ENCODE measurements at regions not wholly inside any gene's neighbourhood (a gene's known extent, or its start where the extent isn't known, plus 50 kb on each side); places are given as distances from the start of the nearest gene placed in this dataset.

DNA sequence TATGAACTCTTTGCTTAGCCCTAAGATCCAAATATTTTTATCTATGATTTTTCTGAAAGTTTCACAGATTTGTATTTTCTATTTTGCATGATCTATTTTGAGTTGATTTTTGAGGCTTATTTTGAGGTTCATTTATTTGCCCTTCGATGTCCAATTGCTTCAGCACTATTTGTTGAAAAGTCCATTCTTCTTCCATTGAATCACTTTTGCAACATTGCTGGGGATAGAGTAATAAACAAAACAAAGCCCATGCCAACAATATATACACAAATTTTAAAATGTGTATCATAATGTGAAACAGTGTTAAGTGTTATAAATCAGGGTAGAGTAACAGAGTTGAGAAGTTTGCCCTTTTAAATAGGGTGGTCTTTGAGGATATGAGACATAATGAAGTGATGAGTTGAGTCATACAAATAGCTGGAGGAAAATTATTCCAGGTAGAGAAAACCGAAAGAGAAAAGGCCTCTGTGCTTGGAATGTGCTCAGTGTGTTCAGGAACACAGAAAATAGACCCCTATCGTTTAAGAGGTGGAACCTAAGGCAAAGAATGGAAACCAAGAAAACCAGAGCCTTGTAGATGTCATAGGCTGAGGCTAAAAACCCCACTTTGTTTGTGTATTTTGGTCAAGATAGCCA, 172.7 kb upstream of the NR5A2 start:
- Histone ChIP-seq H3K4me2 (ENCODE audit: low read length) (no peak overlapping the region), H3K27ac (ENCODE audit: low read depth, low read length, poor library complexity, severe bottlenecking) (no peak overlapping the region), H3K36me3 (ENCODE audit: insufficient read depth, low read length) (no peaks in the 10 kb centered on the region)

DNA sequence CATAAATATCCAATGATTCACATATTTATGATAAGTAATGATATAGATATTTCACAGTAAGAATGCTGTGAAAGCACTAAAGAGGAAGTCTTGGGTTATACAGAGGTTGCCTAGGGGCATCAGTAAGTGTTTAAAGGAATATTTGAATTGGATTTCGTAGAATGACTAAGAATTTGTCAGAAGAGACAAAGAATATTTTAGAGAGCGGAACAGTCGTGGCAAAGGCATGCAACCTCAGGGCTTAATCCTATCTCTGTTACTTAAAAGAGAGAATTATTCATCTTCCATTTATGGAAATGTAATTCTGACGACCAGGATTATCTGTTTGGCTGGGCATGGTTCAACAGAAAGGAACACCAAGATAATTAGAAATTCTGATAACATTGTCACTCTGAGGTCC, 171.9 kb upstream of the NR5A2 start:
- H3K79me2 ChIP-seq (ENCODE audit: insufficient read depth, low read length), result no peaks in the 10 kb centered on the region
- no peak overlapping the region for H3K9ac ChIP-seq (ENCODE audit: low read length)
- H3K27ac ChIP-seq (ENCODE audit: low read depth, low read length, poor library complexity, severe bottlenecking), result no peak overlapping the region
- no peak overlapping the region for H2AFZ ChIP-seq (ENCODE audit: low read length)
- H3K9me3 ChIP-seq (ENCODE audit: low read length), result no peaks in the 10 kb centered on the region
- H3K4me2 ChIP-seq (ENCODE audit: low read length), result no peak overlapping the region
- H3K27me3 ChIP-seq (ENCODE audit: insufficient read depth, low read length), result no peaks in the 10 kb centered on the region
- no peaks in the 10 kb centered on the region for H3K9me2 ChIP-seq (ENCODE audit: low read depth, low read length)
- no peaks in the 10 kb centered on the region for H3K4me1 ChIP-seq (ENCODE audit: insufficient read depth, low read length, severe bottlenecking)
- no peaks in the 10 kb centered on the region for H4K20me1 ChIP-seq (ENCODE audit: insufficient read depth, low read length)
- no peaks in the 10 kb centered on the region for H3F3A ChIP-seq (ENCODE audit: insufficient read depth, low read length)
- no peaks in the 10 kb centered on the region for H3K36me3 ChIP-seq (ENCODE audit: insufficient read depth, low read length)
- no peak overlapping the region for H3K4me3 ChIP-seq (ENCODE audit: low read depth, low read length, poor library complexity, severe bottlenecking)
- TF ChIP-seq EZH2 (IDR thresholded peaks at IDR 0.05; ENCODE audit: borderline replicate concordance, low read length), result no peak
- TF ChIP-seq, protein P1, sequence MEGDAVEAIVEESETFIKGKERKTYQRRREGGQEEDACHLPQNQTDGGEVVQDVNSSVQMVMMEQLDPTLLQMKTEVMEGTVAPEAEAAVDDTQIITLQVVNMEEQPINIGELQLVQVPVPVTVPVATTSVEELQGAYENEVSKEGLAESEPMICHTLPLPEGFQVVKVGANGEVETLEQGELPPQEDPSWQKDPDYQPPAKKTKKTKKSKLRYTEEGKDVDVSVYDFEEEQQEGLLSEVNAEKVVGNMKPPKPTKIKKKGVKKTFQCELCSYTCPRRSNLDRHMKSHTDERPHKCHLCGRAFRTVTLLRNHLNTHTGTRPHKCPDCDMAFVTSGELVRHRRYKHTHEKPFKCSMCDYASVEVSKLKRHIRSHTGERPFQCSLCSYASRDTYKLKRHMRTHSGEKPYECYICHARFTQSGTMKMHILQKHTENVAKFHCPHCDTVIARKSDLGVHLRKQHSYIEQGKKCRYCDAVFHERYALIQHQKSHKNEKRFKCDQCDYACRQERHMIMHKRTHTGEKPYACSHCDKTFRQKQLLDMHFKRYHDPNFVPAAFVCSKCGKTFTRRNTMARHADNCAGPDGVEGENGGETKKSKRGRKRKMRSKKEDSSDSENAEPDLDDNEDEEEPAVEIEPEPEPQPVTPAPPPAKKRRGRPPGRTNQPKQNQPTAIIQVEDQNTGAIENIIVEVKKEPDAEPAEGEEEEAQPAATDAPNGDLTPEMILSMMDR (IDR thresholded peaks at IDR 0.05; ENCODE audit: low read length), result no peak

More for the DNA sequence above, 172.7 kb upstream of the NR5A2 start:
- no peaks in the 10 kb centered on the region for H3F3A ChIP-seq (ENCODE audit: insufficient read depth, low read length)
- no peak for TF ChIP-seq EZH2 (IDR thresholded peaks at IDR 0.05; ENCODE audit: borderline replicate concordance, low read length)
- TF ChIP-seq, protein P1 (IDR thresholded peaks at IDR 0.05; ENCODE audit: low read length), result no peak
- H3K9me3 ChIP-seq (ENCODE audit: low read length), result no peaks in the 10 kb centered on the region
- no peaks in the 10 kb centered on the region for H3K27me3 ChIP-seq (ENCODE audit: insufficient read depth, low read length)
- H3K4me1 ChIP-seq (ENCODE audit: insufficient read depth, low read length, severe bottlenecking), result no peaks in the 10 kb centered on the region
- H4K20me1 ChIP-seq (ENCODE audit: insufficient read depth, low read length), result no peaks in the 10 kb centered on the region
- no peak overlapping the region for H2AFZ ChIP-seq (ENCODE audit: low read length)
- H3K9me2 ChIP-seq (ENCODE audit: low read depth, low read length), result no peaks in the 10 kb centered on the region
- H3K4me3 ChIP-seq (ENCODE audit: low read depth, low read length, poor library complexity, severe bottlenecking), result no peak overlapping the region
- H3K9ac ChIP-seq (ENCODE audit: low read length), result no peak overlapping the region
- no peaks in the 10 kb centered on the region for H3K79me2 ChIP-seq (ENCODE audit: insufficient read depth, low read length)

DNA sequence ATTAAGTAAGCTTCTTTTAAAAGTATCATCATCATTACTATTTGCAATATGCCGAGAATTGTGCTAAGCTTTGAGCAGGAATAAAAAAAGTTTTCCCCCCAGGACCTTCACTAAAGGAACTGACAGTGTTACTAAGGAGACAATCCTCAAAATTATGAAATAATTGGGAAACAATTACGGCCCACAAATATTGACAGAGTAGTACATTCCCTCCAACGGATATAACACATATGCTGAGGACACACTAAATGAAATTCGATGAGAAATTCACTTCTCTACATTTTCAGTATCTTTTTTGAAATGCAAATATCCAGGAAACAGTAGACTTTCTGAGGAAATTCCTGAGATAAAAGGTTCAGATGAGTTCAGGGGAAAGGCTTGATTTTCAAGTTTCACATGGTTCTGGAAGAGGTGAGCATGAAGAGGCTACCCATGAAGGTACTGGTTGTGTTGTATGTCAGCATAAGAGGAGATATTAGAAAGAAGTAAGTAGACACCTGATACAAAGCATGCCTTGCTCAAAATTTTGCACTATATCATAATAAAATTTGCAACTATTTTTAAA, 171.2 kb upstream of the NR5A2 start:
- no peaks in the 10 kb centered on the region for H3K9me2 ChIP-seq (ENCODE audit: low read depth, low read length)
- H3K79me2 ChIP-seq (ENCODE audit: insufficient read depth, low read length), result no peaks in the 10 kb centered on the region
- no peak overlapping the region for H2AFZ ChIP-seq (ENCODE audit: low read length)
- H3F3A ChIP-seq (ENCODE audit: insufficient read depth, low read length), result no peaks in the 10 kb centered on the region
- no peaks in the 10 kb centered on the region for H3K4me1 ChIP-seq (ENCODE audit: insufficient read depth, low read length, severe bottlenecking)
- no peaks in the 10 kb centered on the region for H3K9me3 ChIP-seq (ENCODE audit: low read length)
- no peaks in the 10 kb centered on the region for H3K27me3 ChIP-seq (ENCODE audit: insufficient read depth, low read length)
- no peak overlapping the region for H3K4me3 ChIP-seq (ENCODE audit: low read depth, low read length, poor library complexity, severe bottlenecking)
- TF ChIP-seq EZH2 (IDR thresholded peaks at IDR 0.05; ENCODE audit: borderline replicate concordance, low read length), result no peak
- TF ChIP-seq, protein P1 (IDR thresholded peaks at IDR 0.05; ENCODE audit: low read length), result no peak
- H3K36me3 ChIP-seq (ENCODE audit: insufficient read depth, low read length), result no peaks in the 10 kb centered on the region
- no peaks in the 10 kb centered on the region for H4K20me1 ChIP-seq (ENCODE audit: insufficient read depth, low read length)
- H3K27ac ChIP-seq (ENCODE audit: low read depth, low read length, poor library complexity, severe bottlenecking), result no peak overlapping the region
- H3K4me2 ChIP-seq (ENCODE audit: low read length), result no peak overlapping the region
- H3K9ac ChIP-seq (ENCODE audit: low read length), result no peak overlapping the region

All from OCI-LY1 (cell line).